Endothelial cell of umbilical vein (primary cell): ENCODE measurements at regions not wholly inside any gene's neighbourhood (a gene's known extent, or its start where the extent isn't known, plus 50 kb on each side); places are given as distances from the start of the nearest gene placed in this dataset.

Experiments
- BruUV-seq: library from RNA; stranded (reverse); fragments of 400-500 nt; replicated peaks from 2 replicates; lab custom pipeline; 2021; lab: Mats Ljungman, UMichigan
- CTCF ChIA-PET: fragments of 300-600, 350-600 bp; sonication (Branson Sonifier 250); formaldehyde crosslinking; loops from one replicate; lab custom pipeline; 2021; ENCODE audit warnings: antibody characterized with exemption, inconsistent platforms; lab: Charles Lee
- POLR2A ChIA-PET: fragments of 300-600, 350-600 bp; sonication (Branson Sonifier 250); formaldehyde crosslinking; loops from one replicate; lab custom pipeline; 2021; ENCODE audit warnings: antibody characterized with exemption, inconsistent platforms; lab: Charles Lee
- DNase-seq: peaks from one replicate; pipeline ENCODE4 v3.0.0-alpha.2; 2011; ENCODE audit warnings: low read depth, low spot score
- FAIRE-seq: peaks from 2 replicates; lab custom pipeline; 2011; peaks lifted over from hg19 to GRCh38; lab: Jason Lieb, UNC
- H2AFZ ChIP-seq: 2 replicates; pipeline ENCODE4 v1.6.0; 2012; ENCODE audit warnings: low read depth, low read length, control low read depth, inconsistent platforms
- H3K27ac ChIP-seq: 2 replicates; pipeline ENCODE4 v1.5.1; 2011; ENCODE audit warnings: low read depth, mild to moderate bottlenecking, control low read depth, low read length, moderate library complexity; ENCODE audit not compliant: insufficient read depth
- H3K27me3 ChIP-seq, 2 experiments: 2 replicates each; pipeline versions ENCODE4 v1.6.0 to v1.6.1; 2011; ENCODE audit warnings: low read length in 2 of 2, mixed read lengths in 1 of 2; ENCODE audit not compliant: control insufficient read depth in 2 of 2, insufficient read depth in 2 of 2
- H3K36me3 ChIP-seq, 2 experiments: 2 replicates in 1 of 2; 3 replicates in 1 of 2; pipeline ENCODE4 v1.5.1; 2011; ENCODE audit warnings: low read length in 2 of 2, mild to moderate bottlenecking in 1 of 2, moderate library complexity in 1 of 2; ENCODE audit not compliant: control insufficient read depth in 2 of 2, insufficient read depth in 2 of 2; ENCODE audit errors: extremely low read depth in 1 of 2
- H3K4me1 ChIP-seq: 3 replicates; pipeline ENCODE4 v1.5.1; 2011; ENCODE audit warnings: mild to moderate bottlenecking, low read length; ENCODE audit not compliant: control insufficient read depth, insufficient read depth; ENCODE audit errors: extremely low read depth
- H3K4me2 ChIP-seq: 2 replicates; pipeline ENCODE4 v1.6.1; 2011; ENCODE audit warnings: low read length, control low read depth, mixed read lengths; ENCODE audit not compliant: insufficient read depth
- H3K4me3 ChIP-seq, 3 experiments: fragments of 200-600 bp in 1 of 3; sonication (generic), shearing (Covaris generic) in 1 of 3; replicated peaks in 1 of 3; 2 replicates each; pipeline ENCODE4 v1.5.1; 2011 to 2016; ENCODE audit warnings: control low read depth in 3 of 3, low read length in 3 of 3, mild to moderate bottlenecking in 2 of 3, inconsistent platforms in 1 of 3, low read depth in 1 of 3, moderate library complexity in 1 of 3; ENCODE audit not compliant: insufficient read depth in 1 of 3
- H3K79me2 ChIP-seq: 2 replicates; pipeline ENCODE4 v1.6.0; 2012; ENCODE audit warnings: low read length, inconsistent platforms; ENCODE audit not compliant: control insufficient read depth, insufficient read depth
- H3K9ac ChIP-seq: replicated peaks from 2 replicates; pipeline ENCODE3; 2011; ENCODE audit warnings: low read length, control low read depth; ENCODE audit not compliant: insufficient read depth; ENCODE audit errors: extremely low read depth
- H3K9me1 ChIP-seq: replicated peaks from 3 replicates; pipeline ENCODE4 v1.6.0; 2011; ENCODE audit warnings: mild to moderate bottlenecking, low read length; ENCODE audit not compliant: control insufficient read depth, insufficient read depth; ENCODE audit errors: extremely low read depth
- H3K9me3 ChIP-seq: replicated peaks from 2 replicates; pipeline ENCODE4 v1.5.1; 2012; ENCODE audit warnings: low read length, inconsistent platforms; ENCODE audit not compliant: control insufficient read depth, insufficient read depth
- H4K20me1 ChIP-seq: replicated peaks from 2 replicates; pipeline ENCODE3; 2011; ENCODE audit warnings: mild to moderate bottlenecking, low read length; ENCODE audit not compliant: control insufficient read depth, insufficient read depth; ENCODE audit errors: extremely low read depth
- EZH2 ChIP-seq: IDR thresholded peaks from 2 replicates; pipeline ENCODE4 v1.6.1; 2012; ENCODE audit warnings: borderline replicate concordance, low read depth, mild to moderate bottlenecking, moderate library complexity, low read length, inconsistent platforms; ENCODE audit not compliant: severe bottlenecking
- FOS ChIP-seq: IDR thresholded peaks from 2 replicates; pipeline ENCODE4 v1.6.1; 2011; ENCODE audit warnings: mild to moderate bottlenecking, low read length, moderate library complexity, borderline replicate concordance; ENCODE audit not compliant: insufficient read depth
- GATA2 ChIP-seq: IDR thresholded peaks from 2 replicates; pipeline ENCODE4 v1.7.0; 2011; ENCODE audit warnings: low read depth, mild to moderate bottlenecking, moderate library complexity, mixed read lengths, low read length; ENCODE audit not compliant: insufficient read length, insufficient read depth
- JUN ChIP-seq: IDR thresholded peaks from 2 replicates; pipeline ENCODE4 v1.6.1; 2011; ENCODE audit warnings: borderline replicate concordance, low read depth; ENCODE audit not compliant: insufficient read length, insufficient read depth
- MYC ChIP-seq: IDR thresholded peaks from one replicate; pipeline ENCODE4 v1.6.1; 2011; ENCODE audit warnings: mild to moderate bottlenecking, low read depth, low read length
- POLR2A ChIP-seq: IDR thresholded peaks from 2 replicates; pipeline ENCODE4 v1.6.1; 2012; ENCODE audit warnings: low read depth, mild to moderate bottlenecking, control low read depth, low read length
- POLR2AphosphoS5 ChIP-seq: IDR thresholded peaks from 2 replicates; pipeline ENCODE4 v1.6.1; 2012; ENCODE audit warnings: low read depth, mild to moderate bottlenecking, control low read depth, low read length, moderate library complexity; ENCODE audit not compliant: insufficient read depth
- dilution Hi-C: fragments of 300-500 bp; cut with MboI; formaldehyde crosslinking; loops from one replicate; pipeline ENCODE4 v1.15.0; 2019; ENCODE audit warnings: low sequenced_read_pairs; ENCODE audit not compliant: extremely low pct_ligation_motif_present
- intact Hi-C: fragments of 100-400 bp; cut with micrococcal nuclease; formaldehyde crosslinking; loops from one replicate; pipeline ENCODE4 v1.10.0; 2022
- TF ChIP-seq, protein P1 (sequence below), 2 donors: IDR thresholded peaks; 1 replicate in 1 of 2; 2 replicates in 1 of 2; pipeline ENCODE4 v1.5.1; 2011; ENCODE audit warnings: low read length in 2 of 2, mild to moderate bottlenecking in 2 of 2, moderate library complexity in 2 of 2, control low read depth in 1 of 2, inconsistent platforms in 1 of 2, low read depth in 1 of 2; ENCODE audit not compliant: insufficient read depth in 1 of 2; ENCODE audit errors: extremely low read depth in 1 of 2
- TF ChIP-seq, protein P2 (sequence below): IDR thresholded peaks from 2 replicates; pipeline ENCODE4 v1.6.1; 2011; ENCODE audit not compliant: insufficient read depth, insufficient read length

- BruUV-seq: no TSS peak
- Histone ChIP-seq H3K79me2 (no peaks in the 10 kb centered on the region), H3K4me3 (no peak overlapping the region), H3K4me1 (no peaks in the 10 kb centered on the region), H2AFZ (no peak overlapping the region), H3K9me1 (no peaks in the 10 kb centered on the region), H3K36me3 (no peaks in the 10 kb centered on the region), H3K27ac (no peak overlapping the region), H3K9ac (no peak overlapping the region), H4K20me1 (no peaks in the 10 kb centered on the region), H3K27me3 (no peaks in the 10 kb centered on the region), H3K4me2 (no peak overlapping the region), H3K9me3 (no peaks in the 10 kb centered on the region)
- intact Hi-C loops: no loop called here
- TF ChIP-seq MYC: no peak
- no peak for TF ChIP-seq FOS
- no peak for TF ChIP-seq JUN
- TF ChIP-seq POLR2A: no peak
- TF ChIP-seq EZH2: no peak
- TF ChIP-seq, protein P1, sequence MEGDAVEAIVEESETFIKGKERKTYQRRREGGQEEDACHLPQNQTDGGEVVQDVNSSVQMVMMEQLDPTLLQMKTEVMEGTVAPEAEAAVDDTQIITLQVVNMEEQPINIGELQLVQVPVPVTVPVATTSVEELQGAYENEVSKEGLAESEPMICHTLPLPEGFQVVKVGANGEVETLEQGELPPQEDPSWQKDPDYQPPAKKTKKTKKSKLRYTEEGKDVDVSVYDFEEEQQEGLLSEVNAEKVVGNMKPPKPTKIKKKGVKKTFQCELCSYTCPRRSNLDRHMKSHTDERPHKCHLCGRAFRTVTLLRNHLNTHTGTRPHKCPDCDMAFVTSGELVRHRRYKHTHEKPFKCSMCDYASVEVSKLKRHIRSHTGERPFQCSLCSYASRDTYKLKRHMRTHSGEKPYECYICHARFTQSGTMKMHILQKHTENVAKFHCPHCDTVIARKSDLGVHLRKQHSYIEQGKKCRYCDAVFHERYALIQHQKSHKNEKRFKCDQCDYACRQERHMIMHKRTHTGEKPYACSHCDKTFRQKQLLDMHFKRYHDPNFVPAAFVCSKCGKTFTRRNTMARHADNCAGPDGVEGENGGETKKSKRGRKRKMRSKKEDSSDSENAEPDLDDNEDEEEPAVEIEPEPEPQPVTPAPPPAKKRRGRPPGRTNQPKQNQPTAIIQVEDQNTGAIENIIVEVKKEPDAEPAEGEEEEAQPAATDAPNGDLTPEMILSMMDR (IDR thresholded peaks at IDR 0.05; ENCODE audit: extremely low read depth in 1 of 2, insufficient read depth in 1 of 2, low read depth in 1 of 2, low read length in 2 of 2): no peak
- TF ChIP-seq GATA2: no peak
- TF ChIP-seq, protein P2, sequence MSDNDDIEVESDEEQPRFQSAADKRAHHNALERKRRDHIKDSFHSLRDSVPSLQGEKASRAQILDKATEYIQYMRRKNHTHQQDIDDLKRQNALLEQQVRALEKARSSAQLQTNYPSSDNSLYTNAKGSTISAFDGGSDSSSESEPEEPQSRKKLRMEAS: no peak
- no peak for TF ChIP-seq POLR2AphosphoS5
- dilution Hi-C loops: no loop called here
- DNase-seq: no peak
- no peak for FAIRE-seq
- CTCF ChIA-PET: interaction anchor here (2.2 kb wide), 1 partner anchor 405 kb away, joined by 7 read pairs; no protein-coding TSS in a partner anchor
- POLR2A ChIA-PET: no interaction called here
Measured at GRCh38 chr9:90007516-90008440, 403.0 kb downstream of the GADD45G start.
